Panc1 (cell line): ENCODE measurements at regions not wholly inside any gene's neighbourhood (a gene's known extent, or its start where the extent isn't known, plus 50 kb on each side); places are given as distances from the start of the nearest gene placed in this dataset.

ENCODE experiments used
- CTCF ChIP-seq: fragments of 450-650 bp; IDR thresholded peaks from 2 replicates; pipeline ENCODE4 v1.5.1; 2017; ENCODE audit warnings: mild to moderate bottlenecking
- POLR2AphosphoS5 ChIP-seq: IDR thresholded peaks from 2 replicates; pipeline ENCODE4 v1.6.1; 2012; ENCODE audit warnings: mild to moderate bottlenecking, low read depth, low read length, moderate library complexity

GRCh38 chr12:128077917-128078298, 189.1 kb upstream of the TMEM132C start:
- TF ChIP-seq CTCF, result no peak
- no peak for TF ChIP-seq POLR2AphosphoS5
